T-helper 2 cell treated with Interferon-gamma antibody and Interleukin-4, amounts not matched to agents 100 ng/mL and 5 ng/mL, for 36 hours (primary cell): ENCODE measurements at regions not wholly inside any gene's neighbourhood (a gene's known extent, or its start where the extent isn't known, plus 50 kb on each side); places are given as distances from the start of the nearest gene placed in this dataset.

Experiments used
- intact Hi-C: fragments of 100-400 bp; cut with micrococcal nuclease; formaldehyde crosslinking; loops from one replicate; pipeline ENCODE4 v1.15.1; 2023

- intact Hi-C loops = no loop called here
Measured at GRCh38 chr13:76829572-76830327, 56.5 kb downstream of the KCTD12 start.

- intact Hi-C loops = no loop called here
Measured at GRCh38 chr13:76828316-76828741, 57.9 kb downstream of the KCTD12 start.

- intact Hi-C loops = no loop called here
Measured at GRCh38 chr13:76826527-76826926, 59.7 kb downstream of the KCTD12 start.

GRCh38 chr13:76825430-76825829 lies 60.8 kb downstream of the KCTD12 start:
- intact Hi-C loops = no loop called here

- intact Hi-C loops = loop anchor here (5.0 kb wide), 1 partner anchor 63 kb away; the partner anchor contains the start of gene KCTD12
Measured at GRCh38 chr13:76823969-76824368, 62.2 kb downstream of the KCTD12 start.

GRCh38 chr13:76822698-76823267 lies 63.4 kb downstream of the KCTD12 start:
- intact Hi-C loops = loop anchor here (1.0 to 5.0 kb wide), 3 partner anchors 65 to 158 kb away; partner anchors contain the start of gene KCTD12

GRCh38 chr13:76821222-76821621 lies 65.0 kb downstream of the KCTD12 start:
- intact Hi-C loops = loop anchor here (5.0 kb wide), 1 partner anchor 66 kb away; the partner anchor contains the start of gene KCTD12

- intact Hi-C loops = loop anchor here (5.0 kb wide), 1 partner anchor 67 kb away; the partner anchor contains the start of gene KCTD12
Measured at GRCh38 chr13:76820759-76821158, 65.4 kb downstream of the KCTD12 start.

GRCh38 chr13:76816394-76816793 lies 69.8 kb downstream of the KCTD12 start:
- intact Hi-C loops = no loop called here

- intact Hi-C loops = no loop called here
Measured at GRCh38 chr13:76815344-76815743, 70.9 kb downstream of the KCTD12 start.

- intact Hi-C loops = no loop called here
Measured at GRCh38 chr13:76813891-76814290, 72.3 kb downstream of the KCTD12 start.

GRCh38 chr13:76813000-76813691 lies 73.1 kb downstream of the KCTD12 start:
- intact Hi-C loops = no loop called here

- intact Hi-C loops = no loop called here
Measured at GRCh38 chr13:76812206-76812897, 73.9 kb downstream of the KCTD12 start.

GRCh38 chr13:76809389-76809788 lies 76.8 kb downstream of the KCTD12 start:
- intact Hi-C loops = no loop called here

GRCh38 chr13:76808927-76809326 lies 77.3 kb downstream of the KCTD12 start:
- intact Hi-C loops = no loop called here

- intact Hi-C loops = no loop called here
Measured at GRCh38 chr13:76804801-76805200, 81.4 kb downstream of the KCTD12 start.

- intact Hi-C loops = no loop called here
Measured at GRCh38 chr13:76803831-76804230, 82.4 kb downstream of the KCTD12 start.

GRCh38 chr13:76800943-76801342 lies 85.3 kb downstream of the KCTD12 start:
- intact Hi-C loops = no loop called here

GRCh38 chr13:76799696-76800095 lies 86.5 kb downstream of the KCTD12 start:
- intact Hi-C loops = no loop called here

GRCh38 chr13:76798037-76798436 lies 88.2 kb downstream of the KCTD12 start:
- intact Hi-C loops = no loop called here

GRCh38 chr13:76797361-76797760 lies 88.8 kb downstream of the KCTD12 start:
- intact Hi-C loops = no loop called here

- intact Hi-C loops = no loop called here
Measured at GRCh38 chr13:76796851-76797250, 89.4 kb downstream of the KCTD12 start.
